ENCODE measurements at regions not wholly inside any gene's neighbourhood (a gene's known extent, or its start where the extent isn't known, plus 50 kb on each side); places are given as distances from the start of the nearest gene placed in this dataset.

DNA sequence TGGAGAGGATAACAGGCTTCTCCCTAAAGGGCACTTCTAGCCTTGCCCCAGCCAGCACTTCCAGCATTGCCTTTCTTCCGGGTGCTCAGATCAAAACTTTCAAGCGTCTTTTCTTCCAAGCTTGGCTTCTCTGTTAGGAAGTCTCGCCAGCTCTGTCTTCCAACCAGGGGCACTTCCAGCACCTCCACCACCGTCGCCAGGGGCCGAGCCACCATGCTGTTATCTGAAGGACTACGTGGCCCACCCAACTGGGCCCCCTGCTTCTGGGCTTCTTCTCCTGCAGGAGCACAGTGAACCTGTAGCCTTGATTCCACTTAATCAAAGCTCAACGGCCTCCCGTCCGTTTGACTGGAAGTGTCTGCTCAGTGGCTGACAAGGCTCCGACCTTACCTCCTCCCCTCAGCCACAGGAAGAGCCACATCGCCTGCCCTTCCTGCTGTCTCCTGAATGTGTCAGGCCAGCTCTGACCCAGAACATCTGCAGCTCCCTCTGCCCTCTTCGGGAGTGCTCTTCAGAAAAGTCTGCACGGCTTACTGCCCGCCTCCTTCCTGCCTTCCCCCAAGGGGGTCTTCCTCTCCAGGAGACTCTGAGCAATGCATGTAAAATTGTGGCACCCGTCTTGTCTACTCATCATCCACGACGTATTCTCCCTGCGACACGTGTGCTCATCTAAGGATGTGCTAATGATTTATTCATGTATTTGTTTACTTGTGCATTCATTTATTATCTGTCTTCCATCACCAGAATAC lies 527.0 kb downstream of the CDH26 start:
- no peak for DNase-seq

- DNase-seq = no peak
These were observed 528.1 kb downstream of the CDH26 start for GRCh38 chr20:60486315-60486714.

- no peak for DNase-seq
These were observed 528.7 kb downstream of the CDH26 start for GRCh38 chr20:60486937-60487336.

DNA sequence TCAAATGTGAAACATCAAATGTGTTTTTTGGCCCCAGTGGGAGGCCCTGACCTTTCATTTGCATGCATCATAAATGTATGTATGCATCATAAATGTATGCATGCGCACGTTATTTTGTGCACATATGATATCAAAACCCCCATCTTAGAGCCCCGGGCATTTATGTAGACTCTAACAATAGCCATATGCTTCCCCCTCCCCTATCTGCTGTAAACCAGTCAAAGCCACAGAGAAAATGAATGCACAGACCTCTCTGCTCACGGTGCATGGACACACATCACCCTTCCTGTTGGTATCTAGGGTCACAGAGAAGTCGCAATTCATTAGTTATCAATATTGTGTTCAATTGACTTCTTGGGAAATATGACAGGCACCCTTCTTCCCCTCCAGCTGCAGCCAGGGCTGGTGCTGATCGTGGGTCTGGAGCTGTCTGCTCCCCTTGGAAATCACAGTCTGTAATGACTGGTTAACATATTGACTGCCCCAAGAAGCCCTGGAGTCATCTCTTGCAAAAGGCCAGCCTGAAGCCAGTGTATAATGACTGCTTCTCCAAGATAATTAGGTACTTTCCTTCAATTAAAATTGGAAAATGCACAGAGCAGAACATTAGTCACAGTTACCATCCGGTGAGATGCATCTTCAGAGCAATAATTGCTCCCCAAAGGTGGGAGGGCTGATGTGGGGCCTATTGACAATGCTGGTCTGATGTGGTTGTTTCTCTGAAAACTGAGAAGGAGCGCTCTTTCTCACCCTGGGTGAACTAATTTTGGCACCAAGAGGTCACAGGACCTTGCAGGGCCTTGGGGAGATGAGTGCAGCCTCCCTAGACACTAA lies 532.2 kb downstream of the CDH26 start:
- no peak for DNase-seq

DNA sequence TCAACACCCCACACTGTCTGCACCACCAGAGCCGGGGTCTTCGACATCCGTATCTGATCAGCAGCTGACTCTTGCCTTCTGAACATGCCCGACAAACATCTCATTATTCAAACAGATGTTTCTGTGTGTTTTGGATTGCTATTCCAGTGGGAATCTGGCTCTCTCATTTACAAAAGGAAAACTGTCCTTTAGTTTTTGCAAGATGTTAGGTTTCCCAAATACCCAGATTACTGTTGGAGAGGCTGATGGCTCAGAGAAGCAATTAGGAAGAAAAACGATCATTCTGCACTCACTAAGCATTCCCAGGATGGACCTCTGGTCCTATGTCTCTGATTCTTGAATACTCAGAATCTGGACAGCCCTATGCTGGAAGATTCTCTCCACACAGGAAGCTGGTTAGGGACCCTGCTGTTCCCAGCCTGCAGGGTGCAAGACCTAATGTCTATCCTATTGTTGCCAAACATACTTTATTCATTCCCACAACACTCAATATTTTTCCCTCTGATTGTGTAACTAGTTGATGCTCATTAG lies 532.9 kb downstream of the CDH26 start:
- no peak for DNase-seq

DNA sequence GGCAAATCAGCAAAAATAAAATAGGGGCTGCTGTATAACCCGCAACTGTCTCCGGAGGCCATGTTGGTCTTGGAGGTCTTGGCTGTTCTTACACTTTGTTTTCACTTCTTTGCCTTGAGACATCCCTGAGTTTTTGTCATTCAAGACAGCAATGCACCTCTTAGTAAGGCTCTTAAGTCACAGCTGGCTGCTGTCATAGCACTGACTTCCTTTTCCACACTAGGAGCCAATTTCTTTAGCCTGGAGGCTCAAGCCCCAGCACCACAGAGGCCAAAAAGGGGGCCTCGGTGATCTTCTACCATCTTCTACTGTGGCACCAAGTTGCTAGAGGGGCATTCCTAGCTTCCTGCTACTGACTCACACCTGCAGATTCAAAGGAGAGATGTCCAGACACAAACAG lies 536.3 kb downstream of the CDH26 start:
- DNase-seq = no peak

DNA sequence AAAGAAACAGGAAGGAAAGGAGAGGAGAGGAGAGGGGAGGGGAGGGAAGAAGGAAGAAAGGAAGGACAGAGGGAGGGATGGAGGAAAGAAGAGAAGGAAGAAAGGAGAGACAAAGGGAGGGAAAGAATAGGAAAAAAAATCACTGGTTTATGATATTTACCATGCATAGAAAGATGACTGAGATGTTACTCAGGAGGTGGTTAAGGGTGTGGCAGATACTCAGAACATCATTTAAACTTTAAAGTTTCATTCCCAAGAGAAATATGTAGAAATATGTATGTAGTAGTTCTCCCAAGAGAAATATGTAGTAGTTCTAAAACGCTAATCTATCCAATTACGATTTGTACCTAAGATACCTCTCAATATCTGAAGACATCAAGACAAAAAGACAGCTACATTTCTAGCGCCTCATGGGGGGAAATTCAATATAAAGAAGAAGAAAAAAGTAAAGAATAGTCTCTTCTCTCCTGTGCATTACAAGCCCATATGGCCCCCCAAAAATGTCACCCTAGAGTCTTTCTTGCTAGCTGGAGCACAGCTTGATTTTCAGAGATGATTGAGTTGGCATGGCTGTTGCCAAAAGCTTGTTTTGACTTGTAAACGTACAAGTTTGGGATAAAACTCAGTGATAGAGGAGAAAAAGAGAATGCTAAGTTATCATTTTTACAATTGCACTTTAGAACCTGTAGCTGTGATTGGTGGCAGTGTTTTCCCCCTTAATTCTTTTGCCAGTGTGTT lies 539.2 kb downstream of the CDH26 start:
- no peak for DNase-seq

DNA sequence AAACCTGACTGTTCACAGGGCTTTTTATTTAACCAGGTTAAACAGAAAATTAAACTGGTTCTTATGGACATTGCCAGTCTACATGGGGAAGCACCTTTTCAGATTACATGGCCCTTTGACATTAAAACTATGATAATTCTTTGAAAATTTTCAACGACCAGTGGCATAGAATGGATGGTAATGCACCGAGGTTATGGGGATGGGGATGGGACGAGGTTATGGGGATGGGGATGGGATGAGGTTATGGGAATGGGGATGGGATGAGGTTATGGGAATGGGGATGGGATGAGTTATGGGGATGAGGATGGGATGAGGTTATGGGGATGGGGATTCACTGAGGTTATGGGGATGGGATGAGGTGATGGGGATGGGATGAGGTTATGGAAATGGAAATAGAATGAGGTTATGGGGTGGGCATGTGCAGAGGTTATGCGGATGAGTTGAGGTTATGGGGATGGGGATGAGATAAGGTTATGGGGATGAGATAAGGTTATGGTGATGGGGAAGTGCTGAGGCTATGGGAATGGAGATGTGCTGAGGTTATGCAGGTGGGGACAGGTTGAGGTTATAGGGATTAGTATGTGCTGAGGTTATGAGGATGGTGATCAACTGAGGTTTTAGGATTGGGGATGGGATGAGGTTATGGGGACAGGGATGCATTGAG lies 541.9 kb downstream of the CDH26 start:
- DNase-seq = no peak

- DNase-seq = no peak
These were observed 542.8 kb downstream of the CDH26 start for GRCh38 chr20:60501048-60501447.

- no peak for DNase-seq
These were observed 544.7 kb downstream of the CDH26 start for GRCh38 chr20:60502881-60503280.

DNA sequence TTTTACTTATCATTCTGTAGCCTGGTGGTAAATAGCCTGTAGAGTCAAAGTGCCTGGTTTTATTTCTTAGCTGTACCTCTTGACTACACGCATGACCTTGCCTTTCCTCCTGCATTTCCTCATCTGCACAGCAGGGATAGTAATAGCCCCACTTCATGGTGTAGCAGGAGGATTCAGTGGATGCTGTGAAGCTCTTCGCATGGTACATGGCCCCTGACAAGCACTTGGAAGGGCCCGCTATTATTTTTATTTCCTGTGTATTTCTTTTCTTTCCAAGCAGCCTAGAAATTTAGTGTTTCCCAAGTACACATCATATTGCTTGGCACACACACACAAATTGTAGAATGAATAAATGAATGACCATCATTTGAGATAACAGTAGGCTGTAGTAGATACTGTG lies 547.2 kb downstream of the CDH26 start:
- DNase-seq = no peak

- no peak for DNase-seq
These were observed 547.8 kb downstream of the CDH26 start for GRCh38 chr20:60506061-60506460.

DNA sequence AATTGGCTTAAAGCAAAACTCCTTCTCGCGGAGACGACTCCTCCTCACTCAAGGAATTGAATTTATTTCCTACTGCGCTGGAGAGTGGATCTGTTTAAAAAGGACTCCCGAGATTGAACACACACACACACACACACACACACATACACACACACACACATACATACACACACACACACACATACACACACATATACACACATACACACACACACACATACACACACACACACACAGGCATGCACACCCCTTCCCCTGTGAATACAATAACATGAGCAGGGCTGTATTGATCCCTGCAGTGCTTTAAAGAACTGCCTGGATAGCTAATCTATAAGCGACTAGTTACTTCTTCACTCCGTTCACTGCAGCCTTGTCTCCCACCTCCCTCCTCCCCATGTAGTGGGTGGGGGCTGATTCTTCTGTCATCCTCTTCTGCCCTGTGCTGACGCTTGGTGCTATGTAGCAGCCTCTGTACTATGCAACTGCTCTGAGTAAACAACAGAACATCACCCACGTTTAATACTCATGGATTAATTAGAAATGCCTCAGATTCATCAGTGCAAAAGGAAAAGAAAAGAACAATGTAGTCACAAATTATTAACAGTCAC lies 549.0 kb downstream of the CDH26 start:
- DNase-seq = no peak

DNA sequence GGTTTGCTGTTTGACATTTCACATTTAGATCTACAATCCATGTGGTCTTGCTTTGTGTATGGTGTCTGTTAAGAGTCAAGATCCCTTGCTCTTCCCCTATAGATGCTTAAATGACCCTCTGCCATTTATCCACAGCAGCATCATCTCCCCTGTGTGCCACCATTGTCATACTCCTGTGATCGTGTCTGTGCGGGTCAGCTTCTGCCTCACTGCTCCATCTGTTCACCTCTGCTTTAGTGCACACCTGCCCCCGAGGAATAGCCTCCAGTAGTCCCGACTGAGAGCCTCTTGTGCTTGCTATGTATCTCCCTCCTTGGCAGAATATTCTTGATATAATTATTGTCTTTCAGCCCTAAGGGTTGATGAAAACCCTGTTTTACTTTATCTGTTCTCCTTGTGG lies 551.2 kb downstream of the CDH26 start:
- DNase-seq = no peak

DNA sequence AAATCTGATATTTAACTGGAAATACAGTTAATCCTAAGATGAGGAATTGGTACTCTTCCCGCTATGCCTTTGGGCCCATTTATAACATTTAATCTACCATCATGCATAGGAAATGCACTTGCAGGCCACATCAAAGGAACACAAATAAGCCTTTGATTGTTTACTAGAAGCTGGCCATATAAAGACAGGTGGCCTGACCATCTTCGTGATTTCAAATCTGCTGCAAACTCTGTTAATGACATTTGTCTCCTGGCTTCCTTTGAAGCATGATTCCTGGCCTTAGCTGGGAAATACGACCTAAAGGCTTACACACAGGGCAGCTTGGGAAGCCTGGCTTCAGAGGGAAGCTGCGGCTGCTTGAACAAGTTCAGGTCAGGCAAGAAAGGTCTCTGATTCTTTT lies 552.1 kb downstream of the CDH26 start:
- no peak for DNase-seq

GRCh38 chr20:60512443-60512842 lies 554.2 kb downstream of the CDH26 start:
- DNase-seq = no peak

DNA sequence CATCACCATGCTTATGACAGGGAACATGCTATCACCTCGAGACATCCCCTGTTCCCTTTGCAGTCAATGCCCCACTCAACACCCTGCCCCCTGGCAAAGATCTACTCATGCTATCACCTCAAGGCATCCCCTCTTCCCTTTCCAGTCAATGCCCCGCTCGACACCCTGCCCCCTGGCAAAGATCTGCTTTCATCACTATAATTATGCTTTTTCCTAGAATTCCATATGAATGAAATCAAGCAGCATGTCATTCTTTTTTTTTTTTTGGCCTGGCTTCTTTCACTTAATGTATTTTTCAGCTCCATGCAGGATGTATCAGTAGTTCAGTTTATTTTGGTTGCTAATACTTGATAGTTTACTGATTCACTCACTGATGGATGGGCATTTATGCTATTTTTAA lies 554.9 kb downstream of the CDH26 start:
- no peak for DNase-seq

GRCh38 chr20:60516442-60516841 lies 558.2 kb downstream of the CDH26 start:
- no peak for DNase-seq

- DNase-seq = no peak
These were observed 559.8 kb downstream of the CDH26 start for GRCh38 chr20:60518022-60518421.

DNA sequence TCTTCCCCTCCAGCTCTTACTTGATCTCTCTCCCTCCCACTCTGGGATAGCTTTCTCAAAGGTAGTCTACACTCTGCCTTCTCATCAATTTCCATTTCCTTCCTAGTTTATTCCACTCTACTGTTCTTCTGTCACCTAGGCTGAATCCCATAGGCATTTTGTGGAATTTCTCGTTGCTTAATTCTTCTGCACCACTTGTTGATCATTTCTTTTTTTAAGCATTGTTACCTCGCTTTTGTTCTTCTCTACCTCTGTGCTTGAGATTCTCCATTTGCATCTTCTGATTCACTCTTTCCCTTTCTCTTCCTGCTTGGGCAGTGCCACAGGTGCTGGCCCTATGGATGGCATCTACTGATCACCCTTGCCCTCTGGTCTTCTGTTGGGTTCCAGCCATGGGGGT lies 567.2 kb downstream of the CDH26 start:
- no peak for DNase-seq

DNA sequence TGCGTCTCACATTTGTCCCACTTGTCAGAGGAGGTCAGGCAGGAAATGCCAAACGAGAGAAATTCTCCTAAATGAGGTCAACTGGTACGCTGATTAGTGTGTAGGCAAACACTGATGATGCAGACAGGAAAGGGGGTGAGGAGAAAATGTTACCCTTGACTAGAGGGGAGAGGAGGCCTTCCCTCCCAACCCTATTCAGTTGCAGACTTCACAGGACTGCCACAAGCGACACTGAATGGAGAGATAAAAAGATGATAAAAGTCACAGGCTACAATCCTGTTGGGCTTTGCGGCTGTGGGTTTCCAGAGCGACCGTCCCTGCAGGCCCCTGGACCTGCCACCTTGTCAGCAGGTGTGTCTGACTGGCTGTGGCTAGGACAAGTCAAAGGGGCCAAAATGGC lies 569.4 kb downstream of the CDH26 start:
- no peak for DNase-seq

- no peak for DNase-seq
These were observed 569.9 kb downstream of the CDH26 start for GRCh38 chr20:60528141-60528540.
